ENCODE measurements at regions not wholly inside any gene's neighbourhood (a gene's known extent, or its start where the extent isn't known, plus 50 kb on each side); places are given as distances from the start of the nearest gene placed in this dataset.
"Not testable (repeated sequence)": the region's sequence is repeated elsewhere in the genome, so short reads cannot be mapped to it uniquely, and the experiment has no call there.

GRCh38 chr1:229133151-229133550 is 137.8 kb upstream of the RAB4A start:
- Histone ChIP-seq H3K4me3 (no peak overlapping the region), H3K9me3 (peaks cover 0 to 8% (median 1%) of the 10 kb centered on the region in 4 donors), H3K27ac (no peak overlapping the region), H3K4me1 (peaks cover 0 to 10% (median 8%) of the 10 kb centered on the region in 4 donors), H3K36me3 (no peaks in the 10 kb centered on the region), H3K27me3 (no peaks in the 10 kb centered on the region)
- DNase-seq, result no peak
- ATAC-seq (ENCODE audit: low FRiP score in 2 of 2), result no peak
- 55 to 59% methylated on average over 2 of the region's 2 CpGs for WGBS, 2 donors
- no peak for TF ChIP-seq POLR2AphosphoS5 (IDR thresholded peaks at IDR 0.05)
- no peak for TF ChIP-seq POLR2A (IDR thresholded peaks at IDR 0.05)
- no peak for TF ChIP-seq EP300 (IDR thresholded peaks at IDR 0.05)
- no peak for TF ChIP-seq CTCF (IDR thresholded peaks at IDR 0.05)

GRCh38 chr1:229133811-229134210 is 137.1 kb upstream of the RAB4A start:
- DNase-seq (no peak), ATAC-seq (ENCODE audit: low FRiP score in 2 of 2) (no peak)
- H3K9me3 ChIP-seq, result peaks cover 0 to 8% (median 1%) of the 10 kb centered on the region in 4 donors
- H3K36me3 ChIP-seq, result no peaks in the 10 kb centered on the region
- no peaks in the 10 kb centered on the region for H3K27me3 ChIP-seq
- peaks cover 0 to 10% (median 8%) of the 10 kb centered on the region in 4 donors for H3K4me1 ChIP-seq
- H3K27ac ChIP-seq, result no peak overlapping the region
- WGBS, 2 donors, result 68 to 86% methylated on average over 1 of the region's 1 CpG
- TF ChIP-seq POLR2A (IDR thresholded peaks at IDR 0.05) (no peak), CTCF (IDR thresholded peaks at IDR 0.05) (no peak), POLR2AphosphoS5 (IDR thresholded peaks at IDR 0.05) (no peak), EP300 (IDR thresholded peaks at IDR 0.05) (no peak)
- no peak overlapping the region for H3K4me3 ChIP-seq

GRCh38 chr1:229134381-229135217 is 136.3 kb upstream of the RAB4A start:
- ATAC-seq (ENCODE audit: low FRiP score in 2 of 2); H3K27me3 ChIP-seq; H3K4me1 ChIP-seq; DNase-seq; H3K9me3 ChIP-seq; H3K36me3 ChIP-seq; H3K4me3 ChIP-seq; H3K27ac ChIP-seq: not testable (repeated sequence)

GRCh38 chr1:229135773-229136172 is 135.1 kb upstream of the RAB4A start:
- no peak overlapping the region for H3K4me3 ChIP-seq
- H3K9me3 ChIP-seq, result peaks cover 0 to 8% (median 1%) of the 10 kb centered on the region in 4 donors
- WGBS, 2 donors, result 49 to 76% methylated on average over 2 of the region's 2 CpGs
- ATAC-seq (ENCODE audit: low FRiP score in 2 of 2), result no peak
- TF ChIP-seq POLR2A (IDR thresholded peaks at IDR 0.05), result no peak
- TF ChIP-seq EP300 (IDR thresholded peaks at IDR 0.05), result no peak
- TF ChIP-seq POLR2AphosphoS5 (IDR thresholded peaks at IDR 0.05), result no peak
- no peak for TF ChIP-seq CTCF (IDR thresholded peaks at IDR 0.05)
- H3K27me3 ChIP-seq, result no peaks in the 10 kb centered on the region
- H3K4me1 ChIP-seq, result no peaks in the 10 kb centered on the region
- no peak for DNase-seq
- H3K36me3 ChIP-seq, result no peaks in the 10 kb centered on the region
- H3K27ac ChIP-seq, result no peak overlapping the region

- peak in 1 of 2 donors; percentile 64 for ATAC-seq (ENCODE audit: low FRiP score in 2 of 2)
Observed at GRCh38 chr1:229136822-229137221, 134.1 kb upstream of the RAB4A start.

More at GRCh38 chr1:229136822-229137221, 134.1 kb upstream of the RAB4A start:
- Histone ChIP-seq H3K27me3 (no peaks in the 10 kb centered on the region), H3K4me3 (no peak overlapping the region), H3K27ac (no peak overlapping the region), H3K9me3 (peaks cover 0 to 8% (median 1%) of the 10 kb centered on the region in 4 donors), H3K36me3 (no peaks in the 10 kb centered on the region), H3K4me1 (no peaks in the 10 kb centered on the region)
- no peak for TF ChIP-seq POLR2AphosphoS5 (IDR thresholded peaks at IDR 0.05)
- no peak for TF ChIP-seq POLR2A (IDR thresholded peaks at IDR 0.05)
- TF ChIP-seq EP300 (IDR thresholded peaks at IDR 0.05), result no peak
- TF ChIP-seq CTCF (IDR thresholded peaks at IDR 0.05), result no peak
- WGBS, 2 donors, result 20 to 44% methylated on average over 2 to 3 of the region's 3 CpGs
- DNase-seq, result no peak

Data from upper lobe of left lung (tissue), 6 donors.